ENCODE measurements at regions not wholly inside any gene's neighbourhood (a gene's known extent, or its start where the extent isn't known, plus 50 kb on each side); places are given as distances from the start of the nearest gene placed in this dataset.

DNA sequence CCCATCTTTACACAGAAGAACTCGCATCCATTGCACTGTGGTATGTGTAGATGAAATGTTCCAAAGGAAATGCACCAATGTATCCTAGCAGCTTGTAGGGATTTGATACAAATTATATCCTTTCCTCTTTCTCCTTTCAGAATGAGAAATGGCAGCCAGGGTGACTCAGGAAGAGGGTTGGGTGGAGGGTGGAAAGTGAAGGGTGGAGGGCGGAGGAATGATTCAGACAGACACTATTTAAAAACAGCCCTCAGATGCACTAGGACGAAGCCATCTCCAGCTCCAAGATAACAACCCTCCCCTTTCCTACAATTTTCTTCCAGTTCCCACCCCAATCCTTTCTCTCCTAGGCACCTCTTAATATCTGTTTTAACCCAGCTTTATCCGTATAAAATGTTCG is 96.2 kb upstream of the STK39 start:
- dilution Hi-C loops (cut with MboI; ENCODE audit: extremely low pct_ligation_motif_present, low sequenced_read_pairs) = no loop called here
- peaks cover 6% of the 10 kb centered on the region for H3K4me1 ChIP-seq (ENCODE audit: control insufficient read depth, extremely low read depth, insufficient read depth, low read length)
- intact Hi-C loops (cut with micrococcal nuclease) = loop anchor here (5.0 kb wide), 1 partner anchor 206 kb away; no protein-coding TSS in a partner anchor
- BruUV-seq (replicated peaks) = no TSS peak
- FAIRE-seq (no peak), DNase-seq (ENCODE audit: low read depth, low spot score) (no peak)
- H3K9me1 ChIP-seq (replicated peaks; ENCODE audit: control insufficient read depth, extremely low read depth, insufficient read depth, low read length) = no peaks in the 10 kb centered on the region
- POLR2A ChIA-PET = no interaction called here
- CTCF ChIA-PET = interaction anchor here (0.8 to 2.9 kb wide), 4 partner anchors 344 to 578 kb away, joined by 3 to 12 read pairs (median 7); no protein-coding TSS in a partner anchor
- no peak overlapping the region for H3K27ac ChIP-seq (ENCODE audit: insufficient read depth, low read depth, low read length)
- H3K79me2 ChIP-seq (ENCODE audit: control insufficient read depth, insufficient read depth, low read length) = no peaks in the 10 kb centered on the region
- H3K9me3 ChIP-seq (replicated peaks; ENCODE audit: control insufficient read depth, insufficient read depth, low read length) = no peaks in the 10 kb centered on the region
- H3K27me3 ChIP-seq (ENCODE audit: control insufficient read depth in 2 of 2, insufficient read depth in 2 of 2, low read length in 2 of 2) = peaks cover 10 to 18% of the 10 kb centered on the region in 2 experiments
- H4K20me1 ChIP-seq (replicated peaks; ENCODE audit: control insufficient read depth, extremely low read depth, insufficient read depth, low read length) = no peaks in the 10 kb centered on the region
- no peak overlapping the region for H3K4me2 ChIP-seq (ENCODE audit: insufficient read depth, low read length)
- H3K4me3 ChIP-seq (replicated peaks in 1 of 3; ENCODE audit: insufficient read depth in 1 of 3, low read depth in 1 of 3, low read length in 3 of 3) = no peak overlapping the region
- no peak overlapping the region for H3K9ac ChIP-seq (replicated peaks; ENCODE audit: extremely low read depth, insufficient read depth, low read length)
- no peak overlapping the region for H2AFZ ChIP-seq (ENCODE audit: low read depth, low read length)
- TF ChIP-seq, protein P1, sequence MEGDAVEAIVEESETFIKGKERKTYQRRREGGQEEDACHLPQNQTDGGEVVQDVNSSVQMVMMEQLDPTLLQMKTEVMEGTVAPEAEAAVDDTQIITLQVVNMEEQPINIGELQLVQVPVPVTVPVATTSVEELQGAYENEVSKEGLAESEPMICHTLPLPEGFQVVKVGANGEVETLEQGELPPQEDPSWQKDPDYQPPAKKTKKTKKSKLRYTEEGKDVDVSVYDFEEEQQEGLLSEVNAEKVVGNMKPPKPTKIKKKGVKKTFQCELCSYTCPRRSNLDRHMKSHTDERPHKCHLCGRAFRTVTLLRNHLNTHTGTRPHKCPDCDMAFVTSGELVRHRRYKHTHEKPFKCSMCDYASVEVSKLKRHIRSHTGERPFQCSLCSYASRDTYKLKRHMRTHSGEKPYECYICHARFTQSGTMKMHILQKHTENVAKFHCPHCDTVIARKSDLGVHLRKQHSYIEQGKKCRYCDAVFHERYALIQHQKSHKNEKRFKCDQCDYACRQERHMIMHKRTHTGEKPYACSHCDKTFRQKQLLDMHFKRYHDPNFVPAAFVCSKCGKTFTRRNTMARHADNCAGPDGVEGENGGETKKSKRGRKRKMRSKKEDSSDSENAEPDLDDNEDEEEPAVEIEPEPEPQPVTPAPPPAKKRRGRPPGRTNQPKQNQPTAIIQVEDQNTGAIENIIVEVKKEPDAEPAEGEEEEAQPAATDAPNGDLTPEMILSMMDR (IDR thresholded peaks at IDR 0.05; ENCODE audit: extremely low read depth in 1 of 2, insufficient read depth in 1 of 2, low read depth in 1 of 2, low read length in 2 of 2) = no peak
- TF ChIP-seq POLR2A (IDR thresholded peaks at IDR 0.05; ENCODE audit: low read depth, low read length) (no peak), FOS (IDR thresholded peaks at IDR 0.05; ENCODE audit: borderline replicate concordance, insufficient read depth, low read length) (no peak), MYC (IDR thresholded peaks at IDR 0.05; ENCODE audit: low read depth, low read length) (no peak), EZH2 (IDR thresholded peaks at IDR 0.05; ENCODE audit: borderline replicate concordance, low read depth, low read length, severe bottlenecking) (no peak), GATA2 (IDR thresholded peaks at IDR 0.05; ENCODE audit: insufficient read depth, insufficient read length, low read depth, low read length) (no peak)
- no peaks in the 10 kb centered on the region for H3K36me3 ChIP-seq (ENCODE audit: control insufficient read depth in 2 of 2, extremely low read depth in 1 of 2, insufficient read depth in 2 of 2, low read length in 2 of 2)

DNA sequence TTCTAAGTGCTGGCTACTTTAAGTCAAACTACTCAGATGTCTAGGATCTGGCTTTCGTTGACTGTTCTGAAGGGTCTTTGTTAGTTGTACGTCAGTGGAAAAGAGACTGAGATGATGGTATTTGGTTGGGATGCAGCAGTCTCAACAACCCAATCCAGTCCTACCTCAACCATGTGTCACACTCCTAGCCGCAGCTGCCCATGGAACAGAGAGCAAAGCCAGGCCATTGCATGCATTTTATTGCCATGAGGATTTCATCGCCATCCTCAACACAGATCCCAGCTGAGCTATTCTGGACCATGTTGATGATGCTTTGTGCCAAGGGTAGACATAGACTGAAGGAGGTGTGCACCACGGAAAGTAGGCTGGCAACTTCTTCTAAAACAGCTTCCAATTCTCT is 97.3 kb upstream of the STK39 start:
- H3K4me2 ChIP-seq (ENCODE audit: insufficient read depth, low read length) = no peak overlapping the region
- H3K79me2 ChIP-seq (ENCODE audit: control insufficient read depth, insufficient read depth, low read length) = no peaks in the 10 kb centered on the region
- H3K9ac ChIP-seq (replicated peaks; ENCODE audit: extremely low read depth, insufficient read depth, low read length) = no peak overlapping the region
- H3K36me3 ChIP-seq (ENCODE audit: control insufficient read depth in 2 of 2, extremely low read depth in 1 of 2, insufficient read depth in 2 of 2, low read length in 2 of 2) = no peaks in the 10 kb centered on the region
- DNase-seq (ENCODE audit: low read depth, low spot score) (no peak), FAIRE-seq (no peak)
- no peaks in the 10 kb centered on the region for H3K9me1 ChIP-seq (replicated peaks; ENCODE audit: control insufficient read depth, extremely low read depth, insufficient read depth, low read length)
- POLR2A ChIA-PET = no interaction called here
- H3K27ac ChIP-seq (ENCODE audit: insufficient read depth, low read depth, low read length) = no peak overlapping the region
- no TSS peak for BruUV-seq (replicated peaks)
- H3K4me1 ChIP-seq (ENCODE audit: control insufficient read depth, extremely low read depth, insufficient read depth, low read length) = peaks cover 6% of the 10 kb centered on the region
- no peaks in the 10 kb centered on the region for H3K9me3 ChIP-seq (replicated peaks; ENCODE audit: control insufficient read depth, insufficient read depth, low read length)
- H2AFZ ChIP-seq (ENCODE audit: low read depth, low read length) = no peak overlapping the region
- H3K4me3 ChIP-seq (replicated peaks in 1 of 3; ENCODE audit: insufficient read depth in 1 of 3, low read depth in 1 of 3, low read length in 3 of 3) = no peak overlapping the region
- intact Hi-C loops (cut with micrococcal nuclease) (loop anchor here (5.0 kb wide), 1 partner anchor 207 kb away; no protein-coding TSS in a partner anchor), dilution Hi-C loops (cut with MboI; ENCODE audit: extremely low pct_ligation_motif_present, low sequenced_read_pairs) (no loop called here)
- TF ChIP-seq, protein P1 (IDR thresholded peaks at IDR 0.05; ENCODE audit: extremely low read depth in 1 of 2, insufficient read depth in 1 of 2, low read depth in 1 of 2, low read length in 2 of 2) = no peak
- TF ChIP-seq EZH2 (IDR thresholded peaks at IDR 0.05; ENCODE audit: borderline replicate concordance, low read depth, low read length, severe bottlenecking) = no peak
- no peak for TF ChIP-seq MYC (IDR thresholded peaks at IDR 0.05; ENCODE audit: low read depth, low read length)
- TF ChIP-seq, protein P2, sequence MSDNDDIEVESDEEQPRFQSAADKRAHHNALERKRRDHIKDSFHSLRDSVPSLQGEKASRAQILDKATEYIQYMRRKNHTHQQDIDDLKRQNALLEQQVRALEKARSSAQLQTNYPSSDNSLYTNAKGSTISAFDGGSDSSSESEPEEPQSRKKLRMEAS (IDR thresholded peaks at IDR 0.05; ENCODE audit: insufficient read depth, insufficient read length) = no peak
- CTCF ChIA-PET = interaction anchor here (1.1 to 2.9 kb wide), 5 partner anchors 226 to 591 kb away, joined by 3 to 12 read pairs (median 4); no protein-coding TSS in a partner anchor
- H3K27me3 ChIP-seq (ENCODE audit: control insufficient read depth in 2 of 2, insufficient read depth in 2 of 2, low read length in 2 of 2) = peaks cover 8% of the 10 kb centered on the region in 2 experiments
- H4K20me1 ChIP-seq (replicated peaks; ENCODE audit: control insufficient read depth, extremely low read depth, insufficient read depth, low read length) = no peaks in the 10 kb centered on the region

Measured in endothelial cell of umbilical vein (primary cell).